NCI-H2227 (cell line): ENCODE measurements at regions not wholly inside any gene's neighbourhood (a gene's known extent, or its start where the extent isn't known, plus 50 kb on each side); places are given as distances from the start of the nearest gene placed in this dataset.

Source experiments
- DNase-seq: peaks from one replicate; lab custom pipeline; 2025; ENCODE audit not compliant: unreplicated experiment; lab: John Stamatoyannopoulos, UW

GRCh38 chr15:47577000-47577399, 140.3 kb upstream of the SEMA6D start:
- no peak for DNase-seq

- peak; percentile 22 for DNase-seq
Measured at GRCh38 chr15:47577461-47577860, 139.8 kb upstream of the SEMA6D start.

- no peak for DNase-seq
Measured at GRCh38 chr15:47582233-47582632, 135.1 kb upstream of the SEMA6D start.

GRCh38 chr15:47584316-47584715, 133.0 kb upstream of the SEMA6D start:
- no peak for DNase-seq

GRCh38 chr15:47586653-47587224, 130.6 kb upstream of the SEMA6D start:
- no peak for DNase-seq

- DNase-seq, result no peak
Measured at GRCh38 chr15:47587940-47588802, 129.1 kb upstream of the SEMA6D start.

- DNase-seq, result no peak
Measured at GRCh38 chr15:47588958-47589357, 128.3 kb upstream of the SEMA6D start.

- no peak for DNase-seq
Measured at GRCh38 chr15:47598996-47599395, 118.3 kb upstream of the SEMA6D start.

GRCh38 chr15:47599806-47600205, 117.5 kb upstream of the SEMA6D start:
- no peak for DNase-seq

GRCh38 chr15:47602121-47602520, 115.2 kb upstream of the SEMA6D start:
- no peak for DNase-seq

GRCh38 chr15:47603026-47603425, 114.3 kb upstream of the SEMA6D start:
- DNase-seq, result no peak

GRCh38 chr15:47607695-47608094, 109.6 kb upstream of the SEMA6D start:
- DNase-seq, result no peak

GRCh38 chr15:47609693-47610092, 107.6 kb upstream of the SEMA6D start:
- DNase-seq, result no peak

GRCh38 chr15:47610736-47611135, 106.6 kb upstream of the SEMA6D start:
- DNase-seq, result no peak

- DNase-seq, result no peak
Measured at GRCh38 chr15:47614360-47615011, 102.8 kb upstream of the SEMA6D start.

- DNase-seq, result no peak
Measured at GRCh38 chr15:47616876-47617275, 100.4 kb upstream of the SEMA6D start.

- peak; percentile 31 for DNase-seq
Measured at GRCh38 chr15:47618241-47618640, 99.1 kb upstream of the SEMA6D start.

- DNase-seq, result no peak
Measured at GRCh38 chr15:47620960-47621681, 96.2 kb upstream of the SEMA6D start.

- no peak for DNase-seq
Measured at GRCh38 chr15:47622055-47622454, 95.2 kb upstream of the SEMA6D start.

GRCh38 chr15:47624503-47624902, 92.8 kb upstream of the SEMA6D start:
- no peak for DNase-seq

- DNase-seq, result no peak
Measured at GRCh38 chr15:47639042-47639441, 78.3 kb upstream of the SEMA6D start.
